Thoracic aorta (tissue), 2 donors: ENCODE measurements at regions not wholly inside any gene's neighbourhood (a gene's known extent, or its start where the extent isn't known, plus 50 kb on each side); places are given as distances from the start of the nearest gene placed in this dataset.
A peak's percentile ranks its signal among the peaks of the same experiment; 100 is the strongest.

Source experiments
- ATAC-seq: fragments of 150-250 bp; one replicate; pipeline ENCODE4 v1.8.0; 2017; ENCODE audit warnings: low read depth; ENCODE audit not compliant: insufficient number of reproducible peaks, low FRiP score
- DNase-seq: peaks from one replicate; pipeline ENCODE4 v3.0.0-alpha.2; 2020; ENCODE audit warnings: low spot score
- H3K27ac ChIP-seq, 2 donors: fragments of 200-600 bp; sonication (generic); 1 replicate in 1 of 2; 2 replicates in 1 of 2; pipeline ENCODE4 v1.5.1; 2016; ENCODE audit warnings: mild to moderate bottlenecking in 2 of 2, moderate library complexity in 2 of 2
- H3K27me3 ChIP-seq: fragments of 200-600 bp; sonication (generic); replicated peaks from 2 replicates; pipeline ENCODE4 v1.6.0; 2016; ENCODE audit warnings: mild to moderate bottlenecking; ENCODE audit not compliant: insufficient read depth
- H3K36me3 ChIP-seq: fragments of 200-600 bp; sonication (generic); one replicate; pipeline ENCODE4 v1.5.1; 2016
- H3K4me1 ChIP-seq, 2 donors: fragments of 200-600 bp; sonication (generic); 1 replicate in 1 of 2; 2 replicates in 1 of 2; pipeline versions ENCODE4 v1.5.1 to v1.6.0; 2016; ENCODE audit warnings: low read depth in 2 of 2, mild to moderate bottlenecking in 1 of 2; ENCODE audit not compliant: control insufficient read depth in 1 of 2
- H3K4me3 ChIP-seq: fragments of 200-600 bp; sonication (generic); 2 replicates; pipeline ENCODE4 v1.5.1; 2016; ENCODE audit warnings: mild to moderate bottlenecking
- H3K9me3 ChIP-seq: fragments of 200-600 bp; sonication (generic); 2 replicates; pipeline ENCODE4 v1.5.1; 2016
- CTCF ChIP-seq: fragments of 200-600 bp; sonication (generic); IDR thresholded peaks from one replicate; pipeline ENCODE4 v1.5.1; 2019; ENCODE audit warnings: antibody characterized with exemption

GRCh38 chr2:111689941-111690340, 194.1 kb downstream of the ANAPC1 start:
- TF ChIP-seq CTCF: no peak
- H3K4me1 ChIP-seq: peaks cover 0 to 8% of the 10 kb centered on the region in 2 donors
- H3K27me3 ChIP-seq: no peaks in the 10 kb centered on the region
- ATAC-seq (no peak), DNase-seq (no peak)
- no peaks in the 10 kb centered on the region for H3K9me3 ChIP-seq
- H3K36me3 ChIP-seq: no peaks in the 10 kb centered on the region
- no peak overlapping the region for H3K4me3 ChIP-seq
- H3K27ac ChIP-seq: no peak overlapping the region

GRCh38 chr2:111691164-111691875, 192.7 kb downstream of the ANAPC1 start:
- H3K27me3 ChIP-seq: no peaks in the 10 kb centered on the region
- no peak for TF ChIP-seq CTCF
- no peaks in the 10 kb centered on the region for H3K36me3 ChIP-seq
- H3K4me1 ChIP-seq: peaks cover 0 to 8% of the 10 kb centered on the region in 2 donors
- no peak for ATAC-seq
- H3K27ac ChIP-seq: no peak overlapping the region
- no peak for DNase-seq
- no peak overlapping the region for H3K4me3 ChIP-seq
- H3K9me3 ChIP-seq: no peaks in the 10 kb centered on the region

GRCh38 chr2:111692311-111692710, 191.7 kb downstream of the ANAPC1 start:
- H3K27me3 ChIP-seq: no peaks in the 10 kb centered on the region
- no peak for TF ChIP-seq CTCF
- no peaks in the 10 kb centered on the region for H3K36me3 ChIP-seq
- peaks cover 0 to 8% of the 10 kb centered on the region in 2 donors for H3K4me1 ChIP-seq
- no peak for DNase-seq
- H3K4me3 ChIP-seq: no peak overlapping the region
- no peak overlapping the region for H3K27ac ChIP-seq
- no peaks in the 10 kb centered on the region for H3K9me3 ChIP-seq
- ATAC-seq: no peak

- Histone ChIP-seq H3K4me1 (peaks cover 4 to 19% of the 10 kb centered on the region in 2 donors), H3K27me3 (no peaks in the 10 kb centered on the region), H3K36me3 (no peaks in the 10 kb centered on the region), H3K4me3 (no peak overlapping the region), H3K9me3 (no peaks in the 10 kb centered on the region), H3K27ac (peak overlapping the region in 1 of 2 donors; percentile 16)
- no peak for TF ChIP-seq CTCF
- ATAC-seq: peak; percentile 44
- DNase-seq: no peak
These were observed 189.3 kb downstream of the ANAPC1 start for GRCh38 chr2:111694700-111695101.

- DNase-seq: no peak
- no peak overlapping the region for H3K27ac ChIP-seq
- TF ChIP-seq CTCF: no peak
- no peaks in the 10 kb centered on the region for H3K27me3 ChIP-seq
- H3K36me3 ChIP-seq: no peaks in the 10 kb centered on the region
- peaks cover 4 to 12% of the 10 kb centered on the region in 2 donors for H3K4me1 ChIP-seq
- H3K4me3 ChIP-seq: no peak overlapping the region
- no peak for ATAC-seq
- no peaks in the 10 kb centered on the region for H3K9me3 ChIP-seq
These were observed 188.5 kb downstream of the ANAPC1 start for GRCh38 chr2:111695441-111696007.
